ENCODE measurements at regions not wholly inside any gene's neighbourhood (a gene's known extent, or its start where the extent isn't known, plus 50 kb on each side); places are given as distances from the start of the nearest gene placed in this dataset.

DNA sequence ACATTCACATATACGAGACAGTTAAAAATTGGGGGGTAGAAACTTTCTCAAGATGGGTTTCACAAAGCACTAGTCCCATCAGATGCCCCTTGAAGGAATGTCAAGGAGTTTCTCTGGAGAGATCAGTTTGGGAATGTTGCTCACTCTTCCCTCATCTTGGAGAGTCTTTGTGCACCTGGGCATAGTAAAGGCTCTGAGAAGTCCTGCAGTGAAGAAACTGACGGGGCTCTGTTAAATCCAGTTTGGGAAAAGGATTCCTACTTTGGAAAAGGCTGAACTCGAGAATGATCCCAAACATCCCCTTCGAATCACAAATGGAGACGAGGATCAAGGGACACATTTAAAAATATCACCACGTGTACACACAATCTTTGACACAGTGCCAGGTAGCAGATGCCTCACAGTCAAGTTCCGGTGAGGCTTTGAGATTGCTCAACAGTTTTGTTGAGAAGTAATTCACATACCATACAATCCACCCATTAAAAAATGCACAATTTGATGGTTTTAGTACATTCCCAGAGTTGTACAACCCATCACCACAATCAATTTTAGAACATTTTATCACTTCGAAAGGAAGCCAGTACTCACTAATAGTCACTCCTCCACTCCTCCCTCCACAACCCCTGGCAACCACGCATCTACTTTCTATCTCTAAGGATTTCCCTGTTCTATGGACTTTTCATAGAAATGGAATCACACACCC is 203.4 kb upstream of the FOXF1 start:
- no peak overlapping the region for H3K23ac ChIP-seq (ENCODE audit: low read depth, low read length, poor library complexity)
- H2BK15ac ChIP-seq (ENCODE audit: low read length) = no peak overlapping the region
- H3K4me3 ChIP-seq (ENCODE audit: low read length in 2 of 2) = no peak overlapping the region
- H3K9me3 ChIP-seq (replicated peaks in 1 of 2; ENCODE audit: control insufficient read depth in 2 of 2, insufficient read depth in 1 of 2, low read depth in 1 of 2, low read length in 2 of 2) = no peaks in the 10 kb centered on the region
- H3K36me3 ChIP-seq (replicated peaks in 1 of 2; ENCODE audit: control insufficient read depth in 2 of 2, insufficient read depth in 2 of 2, low read length in 2 of 2) = no peaks in the 10 kb centered on the region
- H2AK5ac ChIP-seq (ENCODE audit: low read depth, low read length) = no peak overlapping the region
- no peak overlapping the region for H2BK12ac ChIP-seq (ENCODE audit: low read length)
- no peak overlapping the region for H2BK120ac ChIP-seq (ENCODE audit: low read depth, low read length)
- no CpG with 5 or more reads among the region's 9 CpGs for WGBS, 2 donors (ENCODE audit: extremely low coverage in 2 of 2, insufficient read length in 2 of 2, insufficient replicate concordance in 1 of 2)
- no peak overlapping the region for H2BK5ac ChIP-seq (ENCODE audit: low read length)
- no peak for DNase-seq (ENCODE audit: low spot score)
- peaks cover 0 to 30% (median 0%) of the 10 kb centered on the region in 3 experiments for H3K27me3 ChIP-seq (ENCODE audit: control insufficient read depth in 3 of 3, insufficient read depth in 3 of 3, low read depth in 1 of 3, low read length in 3 of 3)
- H3K9ac ChIP-seq (ENCODE audit: low read depth, low read length, poor library complexity) = no peak overlapping the region
- no peak overlapping the region for H3K4me2 ChIP-seq (ENCODE audit: insufficient read depth, low read length, poor library complexity, severe bottlenecking)
- H2AFZ ChIP-seq (ENCODE audit: low read length) = no peak overlapping the region
- H3K4me1 ChIP-seq (ENCODE audit: control insufficient read depth in 2 of 2, insufficient read depth in 1 of 2, low read depth in 1 of 2, low read length in 2 of 2) = no peaks in the 10 kb centered on the region
- H3K14ac ChIP-seq (ENCODE audit: low read length) = no peak overlapping the region
- H3K27ac ChIP-seq (replicated peaks; ENCODE audit: low read length) = no peak overlapping the region
- H3K4ac ChIP-seq (ENCODE audit: low read length) = no peak overlapping the region
- H4K91ac ChIP-seq (ENCODE audit: low read depth, low read length, poor library complexity) = no peak overlapping the region
- H3K79me1 ChIP-seq (ENCODE audit: low read depth, low read length) = no peaks in the 10 kb centered on the region
- H4K8ac ChIP-seq (ENCODE audit: low read depth, low read length) = no peak overlapping the region
- H3K18ac ChIP-seq (ENCODE audit: low read length) = no peak overlapping the region

- no CpG with 5 or more reads among the region's 6 CpGs for WGBS, 2 donors (ENCODE audit: extremely low coverage in 2 of 2, insufficient read length in 2 of 2, insufficient replicate concordance in 1 of 2)
These were observed 202.8 kb upstream of the FOXF1 start for GRCh38 chr16:86307514-86307903.

DNA sequence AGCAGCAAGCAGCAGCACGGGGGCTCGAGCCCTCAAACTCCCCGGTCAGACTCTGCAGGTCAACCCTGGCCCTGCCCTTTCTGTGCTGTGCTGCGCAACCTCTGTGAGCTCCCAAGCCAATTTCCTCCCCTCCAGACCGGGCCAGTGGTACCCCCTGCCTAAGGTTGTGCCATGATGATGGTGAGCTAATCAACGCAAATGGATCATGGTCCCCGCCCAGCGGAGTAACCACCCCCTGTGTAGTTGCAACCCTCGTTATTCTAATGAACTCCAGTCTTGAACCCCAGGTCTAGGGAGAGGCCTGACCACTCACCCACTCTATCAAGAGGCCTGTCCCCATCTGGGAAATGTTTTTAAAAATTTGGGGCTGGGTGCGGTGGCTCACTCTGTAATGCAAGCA is 201.8 kb upstream of the FOXF1 start:
- no CpG with 5 or more reads among the region's 10 CpGs for WGBS, 2 donors (ENCODE audit: extremely low coverage in 2 of 2, insufficient read length in 2 of 2, insufficient replicate concordance in 1 of 2)

More at GRCh38 chr16:86307514-86307903, 202.8 kb upstream of the FOXF1 start:
- H2BK12ac ChIP-seq (ENCODE audit: low read length) = no peak overlapping the region
- H3K4me2 ChIP-seq (ENCODE audit: insufficient read depth, low read length, poor library complexity, severe bottlenecking) = no peak overlapping the region
- no peak overlapping the region for H3K18ac ChIP-seq (ENCODE audit: low read length)
- no peak overlapping the region for H4K8ac ChIP-seq (ENCODE audit: low read depth, low read length)
- no peak overlapping the region for H2BK15ac ChIP-seq (ENCODE audit: low read length)
- H3K36me3 ChIP-seq (replicated peaks in 1 of 2; ENCODE audit: control insufficient read depth in 2 of 2, insufficient read depth in 2 of 2, low read length in 2 of 2) = no peaks in the 10 kb centered on the region
- no peaks in the 10 kb centered on the region for H3K4me1 ChIP-seq (ENCODE audit: control insufficient read depth in 2 of 2, insufficient read depth in 1 of 2, low read depth in 1 of 2, low read length in 2 of 2)
- H2AK5ac ChIP-seq (ENCODE audit: low read depth, low read length) = no peak overlapping the region
- DNase-seq (ENCODE audit: low spot score) = no peak
- H3K27ac ChIP-seq (replicated peaks; ENCODE audit: low read length) = no peak overlapping the region
- H4K91ac ChIP-seq (ENCODE audit: low read depth, low read length, poor library complexity) = no peak overlapping the region
- no peak overlapping the region for H2BK5ac ChIP-seq (ENCODE audit: low read length)
- no peak overlapping the region for H3K9ac ChIP-seq (ENCODE audit: low read depth, low read length, poor library complexity)
- peaks cover 0 to 25% (median 0%) of the 10 kb centered on the region in 3 experiments for H3K27me3 ChIP-seq (ENCODE audit: control insufficient read depth in 3 of 3, insufficient read depth in 3 of 3, low read depth in 1 of 3, low read length in 3 of 3)
- no peak overlapping the region for H2AFZ ChIP-seq (ENCODE audit: low read length)
- no peak overlapping the region for H3K4ac ChIP-seq (ENCODE audit: low read length)
- no peak overlapping the region for H3K23ac ChIP-seq (ENCODE audit: low read depth, low read length, poor library complexity)
- H2BK120ac ChIP-seq (ENCODE audit: low read depth, low read length) = no peak overlapping the region
- H3K9me3 ChIP-seq (replicated peaks in 1 of 2; ENCODE audit: control insufficient read depth in 2 of 2, insufficient read depth in 1 of 2, low read depth in 1 of 2, low read length in 2 of 2) = no peaks in the 10 kb centered on the region
- no peak overlapping the region for H3K14ac ChIP-seq (ENCODE audit: low read length)
- H3K4me3 ChIP-seq (ENCODE audit: low read length in 2 of 2) = no peak overlapping the region
- no peaks in the 10 kb centered on the region for H3K79me1 ChIP-seq (ENCODE audit: low read depth, low read length)

GRCh38 chr16:86313631-86314030 is 196.7 kb upstream of the FOXF1 start:
- Histone ChIP-seq H3K36me3 (replicated peaks in 1 of 2; ENCODE audit: control insufficient read depth in 2 of 2, insufficient read depth in 2 of 2, low read length in 2 of 2) (no peaks in the 10 kb centered on the region), H3K79me1 (ENCODE audit: low read depth, low read length) (no peaks in the 10 kb centered on the region), H2BK12ac (ENCODE audit: low read length) (no peak overlapping the region), H3K4ac (ENCODE audit: low read length) (no peak overlapping the region), H3K18ac (ENCODE audit: low read length) (no peak overlapping the region), H4K8ac (ENCODE audit: low read depth, low read length) (no peak overlapping the region), H2AK5ac (ENCODE audit: low read depth, low read length) (no peak overlapping the region), H4K91ac (ENCODE audit: low read depth, low read length, poor library complexity) (no peak overlapping the region), H3K23ac (ENCODE audit: low read depth, low read length, poor library complexity) (no peak overlapping the region), H3K9ac (ENCODE audit: low read depth, low read length, poor library complexity) (no peak overlapping the region), H2BK15ac (ENCODE audit: low read length) (no peak overlapping the region), H3K27ac (replicated peaks; ENCODE audit: low read length) (no peak overlapping the region), H2BK5ac (ENCODE audit: low read length) (no peak overlapping the region), H3K14ac (ENCODE audit: low read length) (no peak overlapping the region), H3K4me3 (ENCODE audit: low read length in 2 of 2) (no peak overlapping the region), H3K4me1 (ENCODE audit: control insufficient read depth in 2 of 2, insufficient read depth in 1 of 2, low read depth in 1 of 2, low read length in 2 of 2) (no peaks in the 10 kb centered on the region), H2AFZ (ENCODE audit: low read length) (no peak overlapping the region), H3K4me2 (ENCODE audit: insufficient read depth, low read length, poor library complexity, severe bottlenecking) (no peak overlapping the region), H2BK120ac (ENCODE audit: low read depth, low read length) (no peak overlapping the region), H3K9me3 (replicated peaks in 1 of 2; ENCODE audit: control insufficient read depth in 2 of 2, insufficient read depth in 1 of 2, low read depth in 1 of 2, low read length in 2 of 2) (no peaks in the 10 kb centered on the region), H3K27me3 (ENCODE audit: control insufficient read depth in 3 of 3, insufficient read depth in 3 of 3, low read depth in 1 of 3, low read length in 3 of 3) (peaks cover 0 to 6% (median 0%) of the 10 kb centered on the region in 3 experiments)
- no peak for DNase-seq (ENCODE audit: low spot score)
- WGBS, 2 donors (ENCODE audit: extremely low coverage in 2 of 2, insufficient read length in 2 of 2, insufficient replicate concordance in 1 of 2) = no CpG with 5 or more reads among the region's 8 CpGs

More for the DNA sequence above, 201.8 kb upstream of the FOXF1 start:
- H2BK120ac ChIP-seq (ENCODE audit: low read depth, low read length) = no peak overlapping the region
- H3K23ac ChIP-seq (ENCODE audit: low read depth, low read length, poor library complexity) = no peak overlapping the region
- H3K9me3 ChIP-seq (replicated peaks in 1 of 2; ENCODE audit: control insufficient read depth in 2 of 2, insufficient read depth in 1 of 2, low read depth in 1 of 2, low read length in 2 of 2) = no peaks in the 10 kb centered on the region
- H2AFZ ChIP-seq (ENCODE audit: low read length) = no peak overlapping the region
- H3K18ac ChIP-seq (ENCODE audit: low read length) = no peak overlapping the region
- DNase-seq (ENCODE audit: low spot score) = no peak
- no peaks in the 10 kb centered on the region for H3K36me3 ChIP-seq (replicated peaks in 1 of 2; ENCODE audit: control insufficient read depth in 2 of 2, insufficient read depth in 2 of 2, low read length in 2 of 2)
- no peak overlapping the region for H3K27ac ChIP-seq (replicated peaks; ENCODE audit: low read length)
- H2AK5ac ChIP-seq (ENCODE audit: low read depth, low read length) = no peak overlapping the region
- no peaks in the 10 kb centered on the region for H3K4me1 ChIP-seq (ENCODE audit: control insufficient read depth in 2 of 2, insufficient read depth in 1 of 2, low read depth in 1 of 2, low read length in 2 of 2)
- no peak overlapping the region for H3K9ac ChIP-seq (ENCODE audit: low read depth, low read length, poor library complexity)
- no peak overlapping the region for H3K4ac ChIP-seq (ENCODE audit: low read length)
- H4K8ac ChIP-seq (ENCODE audit: low read depth, low read length) = no peak overlapping the region
- no peak overlapping the region for H3K4me2 ChIP-seq (ENCODE audit: insufficient read depth, low read length, poor library complexity, severe bottlenecking)
- no peak overlapping the region for H3K14ac ChIP-seq (ENCODE audit: low read length)
- H2BK15ac ChIP-seq (ENCODE audit: low read length) = no peak overlapping the region
- no peaks in the 10 kb centered on the region for H3K79me1 ChIP-seq (ENCODE audit: low read depth, low read length)
- no peak overlapping the region for H2BK5ac ChIP-seq (ENCODE audit: low read length)
- H4K91ac ChIP-seq (ENCODE audit: low read depth, low read length, poor library complexity) = no peak overlapping the region
- no peak overlapping the region for H2BK12ac ChIP-seq (ENCODE audit: low read length)
- no peak overlapping the region for H3K4me3 ChIP-seq (ENCODE audit: low read length in 2 of 2)
- peaks cover 0 to 19% (median 0%) of the 10 kb centered on the region in 3 experiments for H3K27me3 ChIP-seq (ENCODE audit: control insufficient read depth in 3 of 3, insufficient read depth in 3 of 3, low read depth in 1 of 3, low read length in 3 of 3)
